NCI-H1105 treated with DMSO at 0.1 percent for 48 hours (cell line): ENCODE measurements at regions not wholly inside any gene's neighbourhood (a gene's known extent, or its start where the extent isn't known, plus 50 kb on each side); places are given as distances from the start of the nearest gene placed in this dataset.

Source experiments
- DNase-seq: peaks from one replicate; lab custom pipeline; 2025; lab: John Stamatoyannopoulos, UW

- peak; percentile 36 for DNase-seq
These were observed 97.4 kb upstream of the THY1 start for GRCh38 chr11:119520400-119520799.

- no peak for DNase-seq
These were observed 96.8 kb upstream of the THY1 start for GRCh38 chr11:119519796-119520195.

- no peak for DNase-seq
These were observed 96.1 kb upstream of the THY1 start for GRCh38 chr11:119518746-119519730.

GRCh38 chr11:119515771-119516400 is 92.9 kb upstream of the THY1 start:
- peak; percentile 57 for DNase-seq

DNA sequence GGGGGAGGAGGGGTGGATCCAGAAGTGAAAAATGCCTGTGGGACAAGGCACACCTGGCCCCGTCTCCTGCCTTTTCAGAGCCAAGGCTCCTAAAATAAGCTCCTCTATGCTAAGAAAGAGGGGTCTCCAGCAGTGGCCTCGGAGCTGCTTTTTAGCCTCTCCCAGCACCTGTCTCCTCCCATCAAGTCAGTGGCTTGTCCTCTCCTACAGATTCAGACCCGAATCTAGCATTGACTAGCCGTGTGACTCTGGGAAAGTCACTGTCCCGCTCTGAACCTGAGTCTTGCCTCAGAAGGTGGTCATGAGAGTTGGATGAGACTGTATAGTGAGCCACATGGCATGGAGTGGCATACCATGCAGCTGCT is 90.8 kb upstream of the THY1 start:
- no peak for DNase-seq

DNA sequence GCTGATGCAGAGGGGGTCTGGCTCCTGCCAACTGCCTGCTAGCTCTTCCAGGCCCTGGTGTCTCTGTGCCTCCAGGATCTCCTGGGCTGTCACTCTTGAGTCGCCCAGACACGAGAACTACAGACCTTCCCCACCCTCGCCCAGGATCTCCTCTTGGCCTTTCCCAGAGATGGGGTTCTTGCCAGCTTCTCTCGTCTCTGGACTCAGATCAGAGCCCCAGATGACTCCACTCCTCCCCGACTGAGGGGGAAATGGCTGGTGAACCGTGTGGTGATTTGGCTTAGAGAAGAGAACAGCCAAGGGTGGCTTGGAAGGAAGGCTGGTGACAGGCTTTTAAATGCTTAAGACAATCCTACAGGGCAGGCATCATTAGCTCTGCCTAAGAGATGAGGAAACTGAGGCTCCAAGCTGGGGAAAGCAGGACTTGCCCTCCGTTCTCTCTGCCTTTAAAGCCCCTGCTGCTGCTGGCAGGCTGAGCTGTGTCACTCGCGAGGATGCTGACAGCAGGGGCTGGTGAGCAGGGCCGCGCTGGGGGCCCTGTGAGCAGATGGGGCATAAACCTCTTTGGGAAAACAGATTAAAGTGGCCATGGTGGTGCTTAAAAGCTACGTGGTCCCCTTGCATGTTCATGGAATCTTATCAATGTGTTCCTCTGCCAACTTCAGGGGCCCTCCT is 90.3 kb upstream of the THY1 start:
- no peak for DNase-seq

DNA sequence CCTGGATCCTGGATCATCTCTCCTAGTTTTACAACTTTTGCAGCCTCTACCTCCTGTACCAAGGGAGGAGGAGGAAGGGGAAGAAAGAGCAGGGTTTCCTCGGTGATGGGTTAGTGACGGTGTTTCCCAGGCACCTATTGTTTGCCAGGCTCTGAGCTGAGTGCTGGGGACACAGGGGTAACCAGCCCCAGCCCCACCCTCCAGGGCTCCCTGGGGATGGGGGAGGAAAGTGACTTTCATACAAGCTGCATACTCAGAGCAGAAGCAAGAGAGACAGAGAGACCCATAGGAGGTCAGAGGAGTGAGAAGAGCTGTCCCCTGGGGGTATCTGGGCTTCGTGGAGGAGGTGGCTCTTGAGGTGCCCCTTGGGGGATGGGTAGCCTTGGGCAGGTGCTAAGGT is 89.4 kb upstream of the THY1 start:
- DNase-seq = no peak

DNA sequence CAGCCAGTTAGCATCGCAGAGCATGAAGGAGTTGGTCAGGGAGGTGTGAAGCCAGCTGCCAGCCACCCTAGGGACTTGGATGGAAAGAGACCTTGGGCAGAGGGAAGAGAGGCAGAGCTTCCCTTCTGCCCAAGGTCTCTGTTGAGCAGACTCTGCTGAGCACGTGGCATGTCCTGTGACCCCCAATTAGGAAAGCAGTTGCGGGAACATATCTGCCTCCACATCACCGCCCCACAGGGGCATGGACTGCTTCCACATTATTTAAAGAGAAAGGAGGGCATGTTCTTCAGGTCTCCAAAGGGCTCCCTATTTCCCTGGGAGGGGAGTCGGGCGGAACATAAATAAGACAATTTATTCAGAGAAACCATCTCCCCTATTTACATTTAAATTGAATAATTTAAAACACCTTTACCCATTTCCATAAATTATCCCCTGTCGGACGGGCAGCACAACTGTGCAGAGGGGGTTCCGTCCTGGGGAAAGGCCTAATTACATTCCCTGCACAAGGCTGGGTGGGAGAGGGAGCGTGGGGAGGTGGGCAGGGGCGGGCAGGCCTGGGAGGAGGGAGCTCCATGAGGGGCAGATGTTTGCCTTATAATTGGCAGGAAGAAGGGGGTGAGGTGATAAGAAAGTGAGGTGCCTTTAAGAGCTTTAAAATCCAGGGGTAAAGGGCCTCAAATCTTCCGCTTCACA is 88.8 kb upstream of the THY1 start:
- no peak for DNase-seq

DNA sequence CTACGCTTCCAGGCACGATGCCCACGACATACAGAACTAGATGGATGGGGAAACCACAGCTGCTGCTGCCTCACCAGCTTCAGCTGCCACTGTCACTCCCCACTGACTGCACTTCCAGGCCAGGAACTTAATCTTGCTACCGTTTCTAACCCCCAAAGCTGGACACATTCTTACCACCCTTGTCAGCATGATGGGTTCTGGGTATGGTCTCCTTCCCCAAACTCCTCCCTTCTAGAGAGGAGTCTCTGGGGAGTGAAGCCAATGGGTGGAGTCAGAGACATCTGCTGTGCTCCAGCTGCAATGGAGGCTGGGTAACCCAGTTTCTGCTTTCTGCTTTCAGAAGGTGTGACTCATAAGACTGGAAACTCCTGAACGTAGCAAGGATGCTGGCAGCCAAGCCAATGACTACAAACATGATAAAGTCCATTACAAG is 87.0 kb upstream of the THY1 start:
- DNase-seq = no peak

GRCh38 chr11:119509282-119509841 is 86.4 kb upstream of the THY1 start:
- no peak for DNase-seq

- no peak for DNase-seq
These were observed 83.5 kb upstream of the THY1 start for GRCh38 chr11:119506436-119506835.

GRCh38 chr11:119505861-119506260 is 82.9 kb upstream of the THY1 start:
- no peak for DNase-seq

- no peak for DNase-seq
These were observed 82.1 kb upstream of the THY1 start for GRCh38 chr11:119505071-119505470.

DNA sequence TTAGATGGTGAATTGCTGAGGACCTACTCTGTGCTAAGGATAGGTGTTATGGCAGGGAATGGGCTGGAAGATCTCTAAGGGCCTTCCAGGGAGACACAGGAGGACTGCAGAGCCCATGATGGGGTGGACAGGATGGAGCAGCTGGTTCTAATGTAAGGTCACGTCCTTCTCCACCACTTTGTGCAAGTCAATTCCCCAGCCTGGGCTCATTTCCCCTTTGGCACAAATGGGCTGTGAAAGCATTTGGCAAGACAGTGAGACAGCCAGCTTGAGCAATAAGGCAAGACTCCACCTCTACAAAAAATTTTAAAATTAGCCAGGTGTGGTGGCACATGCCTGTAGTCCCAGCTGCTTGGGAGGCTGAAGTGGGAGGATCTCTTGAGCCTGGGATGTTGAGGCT is 81.4 kb upstream of the THY1 start:
- DNase-seq = no peak

- no peak for DNase-seq
These were observed 78.9 kb upstream of the THY1 start for GRCh38 chr11:119501777-119502405.

- no peak for DNase-seq
These were observed 74.7 kb upstream of the THY1 start for GRCh38 chr11:119497717-119498116.

DNA sequence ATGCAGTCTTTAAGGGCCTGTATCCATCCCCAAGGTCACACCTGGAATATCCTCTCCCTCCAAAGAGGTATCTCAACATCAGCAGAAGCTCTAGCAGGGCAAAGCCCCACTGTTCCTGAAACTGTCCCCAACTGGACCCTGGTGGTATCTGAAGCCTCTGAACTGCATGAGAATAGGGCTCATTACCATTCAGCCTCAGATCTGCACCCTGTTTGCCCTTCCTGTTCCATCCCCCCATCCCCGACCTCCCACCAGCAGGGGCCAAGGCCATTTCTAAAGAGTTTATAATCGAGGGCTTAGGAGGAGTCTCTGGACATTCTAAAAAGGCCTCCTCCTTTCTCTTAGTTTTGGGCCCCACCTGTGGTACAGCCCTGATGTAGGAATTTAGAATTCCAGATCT is 74.0 kb upstream of the THY1 start:
- no peak for DNase-seq

GRCh38 chr11:119496469-119496868 is 73.5 kb upstream of the THY1 start:
- DNase-seq = no peak

DNA sequence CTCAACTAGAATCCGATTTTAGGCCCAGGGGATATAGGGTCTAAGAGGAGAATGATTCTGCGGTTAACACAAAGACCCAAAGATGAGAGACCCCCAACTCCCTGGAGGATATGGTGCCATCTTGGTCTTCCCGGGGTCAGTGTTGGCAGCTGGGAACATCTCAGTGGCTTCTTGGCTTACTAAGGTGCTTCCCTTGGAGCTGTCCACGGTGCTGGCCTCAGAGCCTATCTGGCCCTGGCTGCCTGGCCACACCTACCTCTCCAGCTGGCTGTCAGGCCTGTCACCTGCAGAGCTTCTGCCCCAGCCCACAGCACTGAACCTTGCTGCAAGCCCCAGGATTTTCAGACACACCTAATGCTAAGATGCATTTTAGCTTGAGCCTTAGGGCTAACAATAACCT is 70.7 kb upstream of the THY1 start:
- no peak for DNase-seq

DNA sequence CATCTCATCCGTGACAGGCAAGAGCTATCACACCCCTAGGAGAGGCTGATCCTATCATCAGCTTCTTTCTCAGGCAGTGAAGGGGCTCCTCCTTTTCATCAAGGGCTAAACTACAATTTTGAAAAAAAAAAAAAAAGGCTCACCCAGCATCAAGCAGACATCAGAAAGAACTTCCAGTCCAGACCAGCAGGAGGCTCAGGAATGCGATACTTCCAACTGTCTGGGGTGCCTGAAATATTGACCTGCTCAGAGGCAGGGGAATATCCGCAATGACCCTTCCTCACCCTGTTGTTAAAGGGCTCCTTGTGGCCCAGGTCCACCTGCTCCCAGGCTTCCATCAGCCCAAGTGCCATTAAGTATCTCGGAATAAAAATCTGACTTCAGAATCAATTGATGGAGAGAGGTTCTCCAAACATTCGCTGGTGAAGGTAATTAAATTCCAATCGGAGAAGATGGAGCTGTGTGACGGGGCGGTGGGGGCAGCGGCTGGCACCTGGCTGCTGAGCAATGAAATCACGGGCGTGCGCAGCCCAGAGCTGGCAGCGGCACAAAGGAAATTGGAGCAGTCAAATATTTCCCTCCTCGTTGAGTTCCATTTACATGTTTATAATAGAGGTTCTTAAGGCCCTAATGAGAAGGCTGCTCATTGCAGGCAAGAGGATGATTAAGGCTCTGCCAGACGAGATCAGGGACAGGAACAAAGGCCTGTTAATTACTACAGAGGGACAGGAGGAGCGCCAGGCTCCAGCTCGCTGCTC is 69.0 kb upstream of the THY1 start:
- peak; percentile 100 for DNase-seq
